Muscle of arm (tissue), 1 donor: ENCODE measurements at regions not wholly inside any gene's neighbourhood (a gene's known extent, or its start where the extent isn't known, plus 50 kb on each side); places are given as distances from the start of the nearest gene placed in this dataset.
A peak's percentile ranks its signal among the peaks of the same experiment; 100 is the strongest.

Experiments
- DNase-seq: peaks from one replicate; pipeline ENCODE4 v3.0.0-alpha.2; 2013

DNA sequence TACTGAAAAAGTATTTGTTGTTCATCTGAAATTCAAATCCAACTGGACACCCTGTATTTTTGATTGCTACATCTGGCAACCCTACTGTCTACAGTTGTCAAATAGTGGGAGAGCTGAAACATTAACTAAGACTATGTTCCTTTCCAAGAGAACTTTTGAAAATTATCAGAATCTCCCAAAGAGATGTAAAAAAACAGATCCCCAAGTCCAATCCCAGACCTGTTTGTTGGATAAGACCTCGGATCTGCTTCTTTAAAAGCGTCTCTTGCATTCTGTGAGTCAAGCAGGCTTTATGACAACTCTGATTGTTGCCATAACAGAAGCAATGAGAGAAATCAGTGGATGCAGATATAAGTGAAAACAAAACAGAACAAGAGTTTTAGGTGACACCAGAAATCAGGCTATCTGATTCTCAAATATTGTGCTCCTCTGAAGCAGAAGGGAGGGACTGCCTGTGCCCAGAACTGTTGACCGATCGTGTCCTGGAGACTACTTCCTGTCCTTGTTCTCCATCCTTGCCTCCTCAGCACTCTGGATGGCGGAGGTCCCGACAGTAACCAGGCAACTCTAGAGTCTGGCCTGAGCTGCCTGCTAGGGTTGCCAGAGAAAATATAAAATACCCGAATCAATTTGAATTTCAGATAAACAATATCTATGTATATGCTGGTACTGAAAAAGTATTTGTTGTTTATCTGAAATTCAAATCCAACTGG lies 853.8 kb downstream of the MAFB start:
- DNase-seq = peak; percentile 15

DNA sequence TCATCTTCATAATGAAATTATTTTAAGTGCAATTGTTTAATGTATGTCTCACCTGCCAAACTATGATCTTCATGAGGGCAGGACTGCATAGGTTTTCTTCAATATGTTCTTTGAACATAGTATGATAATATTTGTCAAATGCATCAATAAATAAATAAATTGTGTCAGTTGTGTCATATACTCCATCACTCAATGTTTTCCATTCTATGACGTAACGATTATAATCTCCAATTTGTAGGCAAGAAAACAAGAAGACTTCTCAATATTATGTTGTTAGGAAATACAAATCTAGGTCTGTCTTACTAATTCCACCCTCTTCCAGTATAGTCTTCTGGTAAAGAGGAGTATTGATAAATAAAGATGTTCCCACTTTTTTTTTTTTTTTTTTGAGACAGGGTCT lies 858.1 kb downstream of the MAFB start:
- DNase-seq = no peak

DNA sequence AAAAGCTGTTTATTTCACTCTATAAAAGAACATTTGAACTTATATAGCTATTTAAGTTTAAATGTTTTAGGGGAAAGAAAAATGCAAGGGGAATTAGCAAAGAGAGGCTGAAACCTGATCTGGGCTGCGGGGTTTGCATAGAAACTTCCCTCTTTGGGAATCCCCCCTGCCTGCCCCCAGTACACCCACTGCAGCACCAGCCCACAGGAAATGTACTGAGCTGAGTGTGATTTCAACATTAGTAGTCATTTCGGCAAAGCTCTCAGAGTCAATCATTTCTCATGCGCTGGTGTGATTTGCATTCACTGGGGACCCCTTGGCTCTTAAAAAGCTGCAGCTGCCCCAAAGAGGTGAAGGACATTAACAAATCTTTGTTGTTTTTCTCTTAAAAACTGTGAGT lies 859.4 kb downstream of the MAFB start:
- no peak for DNase-seq

DNA sequence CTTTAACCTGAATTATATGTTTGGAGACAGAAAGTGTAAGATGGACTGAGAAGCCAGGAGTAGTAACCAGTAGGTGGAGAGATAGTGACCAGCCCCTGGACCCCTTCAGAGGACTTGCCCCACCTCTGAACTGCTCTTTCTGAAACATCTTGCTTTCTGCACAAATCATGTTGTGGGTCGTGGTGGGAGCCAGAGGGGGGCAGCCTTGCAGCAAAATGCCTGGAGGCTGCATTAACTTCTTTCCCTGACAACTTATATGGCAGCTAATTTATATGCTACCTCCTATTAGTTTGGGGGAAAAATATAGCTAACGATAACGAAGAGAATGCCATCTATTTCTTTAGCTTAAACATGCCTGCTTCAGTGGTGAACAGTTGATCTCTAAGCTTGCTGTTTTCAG lies 859.8 kb downstream of the MAFB start:
- peak; percentile 16 for DNase-seq

DNA sequence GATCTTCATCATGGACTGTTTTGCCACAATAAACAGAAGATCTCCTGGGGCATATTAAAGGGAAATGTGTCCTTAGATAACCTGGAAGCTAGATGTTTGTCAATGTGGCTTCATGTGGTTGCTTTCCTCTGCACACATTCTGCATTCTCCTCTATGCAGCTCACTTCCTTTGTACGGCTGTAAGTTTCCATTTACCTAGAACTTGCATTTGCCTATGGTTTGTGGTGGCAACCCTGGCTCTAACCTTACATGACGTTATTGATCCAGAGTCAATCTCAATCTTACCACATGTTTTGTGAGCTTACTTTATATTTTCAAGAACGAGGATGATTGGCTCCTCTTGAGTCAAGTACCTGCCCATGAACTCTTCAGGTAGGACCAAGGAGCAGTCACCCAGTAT lies 863.1 kb downstream of the MAFB start:
- DNase-seq = no peak

DNA sequence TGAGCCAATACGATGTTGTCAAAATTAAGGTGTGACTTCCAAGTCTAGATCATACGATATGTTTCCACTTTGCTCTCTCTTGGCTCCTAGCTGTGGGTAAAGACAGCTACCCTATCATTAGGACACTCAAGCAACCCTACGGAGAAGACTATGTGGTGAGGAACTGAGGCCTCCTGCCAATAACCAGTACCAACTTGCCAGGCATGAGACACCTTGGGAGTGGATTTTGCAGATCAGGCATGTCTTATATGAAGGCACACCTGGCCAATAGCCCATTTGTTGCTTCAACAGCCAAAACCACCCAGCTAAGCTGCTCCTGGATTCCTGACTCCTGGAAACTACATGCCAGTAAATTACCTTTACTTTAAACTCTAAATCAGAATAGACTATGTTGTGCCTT lies 863.4 kb downstream of the DHX35 start:
- no peak for DNase-seq

DNA sequence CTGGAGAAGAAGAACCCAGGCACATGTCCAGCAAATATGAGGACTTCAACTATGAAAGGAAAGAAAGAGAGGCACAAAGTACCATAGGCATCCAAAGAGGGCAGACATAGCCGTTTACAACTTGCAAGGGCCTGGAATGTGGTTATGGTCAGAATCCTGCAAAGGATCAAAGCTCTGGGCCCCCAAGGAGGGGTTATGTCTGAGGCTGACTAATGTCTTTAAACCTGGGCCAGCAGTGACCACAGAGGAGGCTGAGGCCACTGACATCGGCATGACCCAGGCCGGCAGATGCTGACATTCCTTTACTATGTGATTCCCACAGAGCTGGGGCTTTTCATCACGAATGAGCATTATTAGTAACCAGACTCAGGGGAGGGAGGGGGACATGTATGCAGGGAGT lies 861.1 kb downstream of the DHX35 start:
- no peak for DNase-seq

DNA sequence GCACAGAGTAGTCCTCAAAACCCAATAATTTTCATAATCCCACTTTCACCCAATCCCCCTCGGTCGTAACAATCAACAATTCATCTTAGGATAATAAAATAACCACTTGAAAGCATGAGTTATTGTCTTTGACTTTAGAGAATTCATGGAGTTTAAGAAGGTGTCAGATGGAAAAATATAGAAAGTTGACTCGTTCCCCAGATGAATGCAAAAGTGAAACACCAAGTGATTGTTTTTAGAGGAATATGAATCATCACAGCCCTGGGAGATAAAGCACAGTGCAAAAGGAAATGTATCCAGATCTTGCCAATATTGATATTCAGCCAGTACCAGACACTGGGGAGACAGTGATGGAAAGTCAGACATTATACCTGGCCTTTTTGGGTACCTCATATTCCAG lies 860.5 kb downstream of the DHX35 start:
- DNase-seq = no peak

DNA sequence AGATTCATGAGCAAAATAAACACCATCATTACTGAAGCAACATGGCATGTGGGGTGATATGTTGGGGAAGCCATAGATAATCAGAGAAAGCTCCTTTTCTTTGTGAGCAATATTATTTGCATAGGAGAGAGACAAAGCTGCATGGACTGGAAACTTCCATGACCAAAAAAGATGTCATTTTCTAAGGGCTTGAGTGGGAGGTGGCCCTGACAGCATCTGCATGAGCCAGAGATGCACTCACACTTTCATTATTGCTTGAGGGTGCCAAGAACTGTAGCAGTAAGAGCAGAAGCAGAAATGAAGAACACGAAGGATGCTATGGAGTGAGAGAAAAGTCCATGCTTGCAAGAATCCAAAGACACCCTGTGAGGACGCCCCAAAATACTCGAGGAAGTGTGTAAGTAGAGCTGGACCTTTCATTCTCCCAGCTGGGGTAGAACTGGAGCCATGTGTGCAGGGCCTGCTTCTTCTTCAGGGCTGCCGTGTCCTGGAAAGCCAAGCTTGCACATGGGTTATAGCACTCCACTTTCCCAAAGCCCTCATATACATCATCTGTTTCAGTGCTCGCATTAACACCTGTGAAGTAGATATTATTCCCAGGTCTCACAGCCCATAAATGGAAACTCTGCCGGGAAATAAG lies 851.2 kb downstream of the DHX35 start:
- DNase-seq = no peak

DNA sequence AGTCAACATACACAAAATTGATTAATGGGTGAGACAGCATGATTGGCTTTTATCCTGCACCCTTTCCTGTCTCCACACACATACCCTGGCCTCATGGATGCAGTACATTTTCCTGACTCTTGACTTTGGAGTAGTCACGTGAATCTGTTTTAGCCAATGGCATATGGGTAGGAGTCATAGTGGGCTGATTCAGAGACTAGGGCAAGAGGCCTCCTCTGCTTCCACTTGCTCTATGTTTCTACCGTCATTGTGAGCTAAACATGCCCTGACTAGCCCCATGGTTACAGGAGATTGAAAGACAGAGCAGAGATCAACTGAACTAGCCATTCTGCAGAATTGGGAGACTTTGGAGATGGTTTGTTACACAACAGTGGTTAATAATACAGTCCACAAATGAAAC lies 850.0 kb downstream of the DHX35 start:
- DNase-seq = no peak

DNA sequence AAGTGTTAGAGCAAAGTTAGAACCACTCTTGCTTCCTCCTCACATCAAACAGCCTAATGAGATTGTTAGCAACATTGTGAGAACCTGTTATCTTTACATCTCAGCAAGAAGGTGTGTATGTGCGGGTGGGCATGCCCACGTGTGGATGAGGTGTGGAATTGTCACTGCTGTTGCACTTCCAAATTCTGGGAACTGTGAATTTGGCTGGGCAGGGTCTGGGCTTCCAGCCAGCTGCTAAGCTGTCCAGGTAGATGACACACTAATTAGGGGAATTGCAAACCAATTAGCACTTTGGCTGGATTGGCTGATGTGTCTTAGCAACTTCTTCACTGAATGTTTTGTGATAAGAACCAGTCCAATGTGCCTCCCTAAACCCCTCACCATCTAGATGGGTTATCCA lies 848.2 kb downstream of the DHX35 start:
- DNase-seq = no peak

DNA sequence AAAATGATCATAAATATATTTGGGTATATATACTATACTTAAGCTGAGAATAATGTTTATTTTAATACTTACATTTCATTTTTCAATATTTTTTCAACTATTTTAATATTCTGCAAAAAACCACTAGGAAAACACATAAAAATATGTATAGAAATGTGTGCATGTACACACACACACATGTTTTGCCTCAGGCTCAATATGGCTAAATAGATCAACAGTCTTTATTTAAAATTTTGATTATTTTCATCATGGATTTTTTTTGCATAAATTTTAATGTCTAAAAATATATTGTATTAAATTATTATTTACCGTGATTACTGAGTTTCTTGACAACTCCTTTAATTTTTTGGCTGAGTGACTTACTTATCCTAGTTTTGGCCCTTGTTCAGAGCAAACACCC lies 846.5 kb downstream of the DHX35 start:
- DNase-seq = no peak

DNA sequence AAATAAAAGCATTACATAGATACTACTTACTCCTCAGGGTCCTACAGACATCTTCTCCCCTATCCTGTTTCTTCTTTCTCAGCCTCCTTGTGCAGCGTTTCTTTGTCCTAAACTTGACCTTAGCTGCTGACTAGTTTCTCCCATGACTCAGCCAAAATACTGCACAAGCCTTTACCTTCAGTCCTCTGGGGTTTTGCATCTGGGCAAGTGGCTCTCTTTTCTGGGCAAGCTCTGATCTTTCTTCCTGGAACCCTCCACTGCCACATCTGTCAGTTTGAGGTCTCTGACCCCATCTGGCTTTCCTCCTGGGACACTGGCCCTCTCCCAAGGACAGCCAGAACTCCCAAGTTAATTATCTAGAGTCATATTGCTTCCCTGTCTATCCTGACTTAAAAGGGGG lies 838.4 kb downstream of the DHX35 start:
- peak; percentile 31 for DNase-seq

DNA sequence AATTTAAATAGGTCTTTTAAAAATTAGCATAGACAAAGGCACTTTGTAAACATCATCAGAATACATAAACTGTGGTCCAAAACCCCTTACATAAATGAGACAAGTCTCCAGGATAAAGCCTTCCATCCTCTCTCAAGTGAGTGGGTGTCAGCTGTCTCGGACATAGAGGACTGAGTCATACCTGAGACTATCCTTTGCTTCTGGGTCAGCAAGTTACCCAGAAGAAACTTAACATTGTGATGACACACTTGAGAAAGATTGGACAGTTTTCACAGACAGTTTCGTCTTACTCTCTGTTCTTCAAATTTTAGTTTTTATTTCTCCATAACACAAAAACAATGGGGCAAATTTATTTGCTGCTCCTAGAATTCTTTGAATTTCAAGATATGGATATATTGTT lies 838.0 kb downstream of the DHX35 start:
- DNase-seq = no peak

DNA sequence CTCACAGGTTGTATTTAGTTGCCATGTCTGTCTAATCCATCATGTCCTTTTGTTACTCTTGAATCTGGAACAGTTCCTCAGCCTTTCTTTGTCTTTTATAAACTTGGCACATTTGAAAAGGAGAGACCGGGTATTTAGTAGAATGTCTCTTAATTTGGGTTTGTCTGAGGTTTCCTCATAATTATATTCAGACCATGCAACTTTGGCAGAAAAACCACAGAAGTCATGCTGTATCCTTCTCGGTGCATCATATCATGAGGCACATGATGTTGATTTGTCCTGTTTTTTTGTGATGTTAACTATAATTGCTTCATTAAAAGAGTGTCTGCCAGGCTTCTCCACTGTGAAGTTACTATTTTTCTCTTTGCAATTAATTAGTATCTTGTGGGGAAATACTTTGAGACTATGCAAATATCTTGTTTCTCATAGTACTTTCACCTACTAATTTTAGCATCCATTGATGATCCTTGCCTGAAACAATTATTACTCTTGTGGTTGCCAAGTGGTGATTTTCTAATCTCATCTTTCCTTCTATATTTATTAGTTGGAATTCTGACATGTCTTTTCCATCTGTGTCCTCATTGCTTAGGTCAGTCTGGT lies 837.3 kb downstream of the DHX35 start:
- DNase-seq = no peak

DNA sequence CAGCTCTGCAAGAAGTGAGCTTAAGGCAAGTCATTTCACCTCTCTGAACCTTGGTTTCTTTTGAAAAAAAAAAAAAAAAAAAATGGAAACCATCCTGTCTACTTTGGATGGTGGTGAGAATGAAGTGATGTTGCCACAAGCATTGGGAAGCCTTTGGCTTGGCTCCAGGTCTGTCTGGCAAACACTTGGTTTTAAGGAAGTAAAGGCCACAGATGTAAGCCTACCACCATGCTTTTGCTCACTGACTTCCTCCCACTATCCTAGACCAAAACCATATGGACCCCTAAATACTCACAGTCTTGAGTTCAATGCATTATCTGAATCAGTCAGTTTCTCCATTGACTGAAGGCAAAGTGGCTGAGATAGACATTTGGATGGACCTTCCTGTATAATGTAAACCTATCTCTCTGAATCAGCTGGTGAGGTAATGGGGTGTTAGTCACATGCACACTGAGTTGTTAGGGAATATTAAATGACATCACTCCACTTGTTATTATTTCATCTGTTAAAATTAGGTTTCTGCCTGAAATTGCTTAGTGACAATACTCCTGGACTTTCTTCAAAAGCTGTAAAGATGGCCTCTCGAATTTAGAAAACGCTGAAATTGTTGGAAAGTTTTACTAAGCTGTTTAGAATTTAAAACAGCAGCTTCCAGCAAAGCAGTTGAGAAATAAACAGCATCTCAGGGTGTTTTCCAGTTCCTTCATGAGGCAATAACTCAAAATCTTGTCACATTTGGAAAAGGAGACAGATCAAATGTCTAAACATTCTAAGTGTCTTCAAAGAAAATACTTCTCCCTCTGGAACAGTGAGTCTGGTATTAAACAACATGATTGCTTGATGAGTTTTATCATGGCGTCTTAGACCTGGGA lies 833.5 kb downstream of the DHX35 start:
- no peak for DNase-seq

DNA sequence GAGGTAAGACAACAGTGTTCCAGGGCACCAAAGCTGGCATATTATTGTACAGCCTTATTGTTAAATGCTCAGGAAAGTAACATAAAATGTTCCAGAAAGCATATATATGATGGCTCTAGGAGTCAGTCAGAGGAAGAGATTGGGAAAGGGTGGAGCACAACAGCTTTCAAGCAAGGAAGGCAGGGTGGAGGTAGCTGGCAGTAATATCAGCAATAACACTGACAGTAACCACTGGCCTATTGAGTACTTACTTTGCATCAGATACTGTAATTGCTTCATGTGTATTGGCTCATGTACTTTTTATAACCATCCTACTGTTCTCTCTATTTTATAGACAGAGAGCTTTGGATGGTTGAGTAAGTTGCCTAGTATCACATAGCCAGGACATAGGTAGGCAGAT lies 830.2 kb downstream of the DHX35 start:
- no peak for DNase-seq

DNA sequence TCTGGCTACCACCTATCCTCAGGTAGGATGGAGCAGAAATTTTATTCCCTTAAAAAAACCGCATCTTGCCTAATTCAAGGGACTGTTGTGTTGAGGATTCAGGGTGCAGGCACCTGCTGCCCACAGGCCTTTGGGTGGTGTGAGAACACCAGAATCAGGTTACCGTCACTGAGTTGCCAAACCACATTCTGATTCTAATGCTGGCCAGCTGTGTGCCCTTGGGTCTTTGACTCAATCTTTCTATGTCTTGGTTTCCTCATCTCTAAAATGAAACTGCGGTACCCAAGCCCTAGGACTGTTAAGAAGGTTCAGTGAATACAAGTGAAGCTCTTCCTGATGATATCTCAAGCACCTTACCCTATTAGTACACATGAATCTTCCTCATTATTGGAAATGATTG lies 827.3 kb downstream of the DHX35 start:
- no peak for DNase-seq

DNA sequence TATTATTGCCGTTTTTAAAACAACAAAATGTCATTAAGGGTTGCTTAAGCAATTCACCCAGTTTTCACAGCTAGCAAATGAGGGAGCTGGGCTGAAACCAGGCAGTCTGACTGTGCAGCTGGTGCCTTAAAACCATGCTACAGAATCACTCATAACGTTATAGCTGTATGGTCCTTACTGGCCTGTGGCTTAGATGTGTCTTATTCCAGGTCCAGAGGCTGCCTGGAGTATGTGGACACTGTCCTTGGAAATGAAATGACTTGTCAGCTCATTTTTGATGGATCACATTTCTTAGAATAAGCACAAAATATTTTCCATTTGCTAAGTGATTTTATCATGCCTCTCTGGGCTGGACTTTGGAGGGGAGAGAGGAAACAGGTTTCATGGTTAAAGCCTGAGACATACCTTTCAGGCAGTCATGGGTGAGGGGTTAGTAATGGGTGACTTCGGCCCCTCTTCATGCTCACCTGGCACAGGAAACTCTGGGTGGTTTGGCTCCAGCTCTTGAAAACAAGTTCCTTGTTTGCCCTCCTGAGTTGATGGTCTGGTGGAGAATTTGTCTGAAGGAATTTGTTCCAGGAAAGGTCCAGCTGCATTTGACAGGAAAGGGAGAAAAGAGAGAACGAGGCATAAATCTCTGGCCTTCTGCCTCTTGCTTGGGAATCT lies 823.2 kb downstream of the DHX35 start:
- DNase-seq = no peak

DNA sequence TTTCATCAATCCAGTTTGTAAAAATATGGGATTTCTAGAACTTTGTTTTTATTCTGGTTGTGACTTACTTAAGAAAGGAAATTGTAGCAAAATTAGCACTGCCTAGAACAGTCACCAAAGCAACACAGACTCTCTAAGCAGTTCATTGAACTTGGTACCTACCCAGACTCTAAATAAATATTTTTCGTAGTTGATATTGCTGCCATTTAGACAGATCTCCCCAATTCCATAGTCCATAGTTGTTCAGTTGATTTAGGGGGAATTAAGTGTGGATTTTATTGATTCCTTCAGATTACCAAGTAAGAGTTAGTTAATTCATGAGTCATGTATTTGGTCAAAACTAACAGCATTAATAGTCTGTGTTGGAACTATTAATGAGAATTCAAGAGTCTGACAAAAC lies 822.5 kb downstream of the DHX35 start:
- DNase-seq = no peak

DNA sequence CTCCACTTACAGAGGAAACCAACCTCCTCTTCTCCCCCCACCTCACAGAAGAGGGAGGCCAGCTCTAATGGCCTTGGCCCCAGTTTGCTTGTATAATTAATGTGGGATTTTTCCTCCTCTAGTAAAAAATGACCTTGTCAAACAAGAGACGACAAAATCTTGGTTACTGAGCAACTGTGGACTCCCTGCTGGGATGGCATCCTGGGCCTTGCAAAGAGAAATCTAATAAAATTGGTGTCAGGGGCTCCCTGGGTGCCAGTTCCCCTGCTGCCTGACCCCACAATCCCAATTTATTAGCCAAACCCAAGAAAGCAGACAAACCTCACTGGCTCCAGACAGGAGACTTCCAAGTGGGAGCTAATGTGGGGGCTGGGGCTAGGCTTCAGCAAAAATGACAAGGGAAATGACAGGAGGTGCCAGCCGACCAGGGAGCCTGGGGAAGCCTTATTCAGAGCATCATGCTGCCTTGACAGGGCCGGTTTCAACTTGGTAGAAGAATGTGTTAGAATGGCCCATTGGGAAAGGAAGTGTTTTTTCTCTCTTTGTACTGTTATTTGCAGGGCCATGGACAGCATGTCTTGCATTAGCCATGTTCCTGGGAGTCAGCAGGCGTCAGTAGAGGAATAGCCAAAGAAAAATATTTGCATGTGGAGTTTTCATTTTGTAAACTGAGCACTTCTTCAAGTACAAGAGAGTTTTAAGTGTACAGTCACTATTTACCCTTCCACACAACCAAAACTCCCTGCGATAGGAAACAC lies 816.9 kb downstream of the DHX35 start:
- no peak for DNase-seq
